A673 (cell line): ENCODE measurements at regions not wholly inside any gene's neighbourhood (a gene's known extent, or its start where the extent isn't known, plus 50 kb on each side); places are given as distances from the start of the nearest gene placed in this dataset.

Experiments used
- BruUV-seq: library from RNA; stranded (reverse); fragments of 400-500 nt; replicated peaks from 2 replicates; lab custom pipeline; 2021; lab: Mats Ljungman, UMichigan
- CTCF ChIA-PET: fragments of 300-600 bp; sonication (Branson Sonifier 250); formaldehyde crosslinking; loops from one replicate; lab custom pipeline; 2022; ENCODE audit warnings: antibody characterized with exemption; lab: Charles Lee
- POLR2A ChIA-PET: fragments of 300-600 bp; sonication (Branson Sonifier 250); formaldehyde crosslinking; loops from one replicate; lab custom pipeline; 2022; ENCODE audit warnings: antibody characterized with exemption; ENCODE audit not compliant: low non-redundant PET; lab: Charles Lee
- DNase-seq: peaks from one replicate; pipeline ENCODE4 v3.0.0-alpha.2; 2015; ENCODE audit warnings: low spot score
- H3K27ac ChIP-seq: fragments of 200-600 bp; sonication (generic); 2 replicates; pipeline ENCODE4 v1.5.1; 2016; ENCODE audit warnings: mixed run types, low read depth, mild to moderate bottlenecking, mixed read lengths, antibody characterized with exemption, low read length; ENCODE audit not compliant: poor library complexity, severe bottlenecking
- H3K27me3 ChIP-seq: fragments of 200-600 bp; sonication (generic); replicated peaks from 2 replicates; pipeline ENCODE4 v1.6.1; 2017; ENCODE audit warnings: mixed run types, low read depth, mild to moderate bottlenecking, mixed read lengths, antibody characterized with exemption, low read length; ENCODE audit not compliant: insufficient read depth, poor library complexity
- H3K36me3 ChIP-seq: fragments of 200-600 bp; sonication (generic); 2 replicates; pipeline ENCODE4 v1.6.1; 2016; ENCODE audit warnings: mixed run types, mild to moderate bottlenecking, mixed read lengths, antibody characterized with exemption, low read length; ENCODE audit not compliant: insufficient read depth, poor library complexity, severe bottlenecking
- H3K4me1 ChIP-seq: fragments of 200-600 bp; sonication (generic); 2 replicates; pipeline ENCODE4 v1.6.1; 2017; ENCODE audit warnings: mixed run types, mild to moderate bottlenecking, mixed read lengths, antibody characterized with exemption, low read length; ENCODE audit not compliant: insufficient read depth, poor library complexity, severe bottlenecking
- H3K4me3 ChIP-seq: fragments of 200-600 bp; sonication (generic); 2 replicates; pipeline ENCODE4 v1.5.1; 2016; ENCODE audit warnings: low read depth, mixed run types, mild to moderate bottlenecking, mixed read lengths, low read length; ENCODE audit not compliant: poor library complexity, severe bottlenecking
- H3K9me3 ChIP-seq: fragments of 200-600 bp; sonication (generic); 2 replicates; pipeline ENCODE4 v1.6.1; 2016; ENCODE audit warnings: mixed run types, low read depth, mild to moderate bottlenecking, mixed read lengths, antibody characterized with exemption, low read length; ENCODE audit not compliant: poor library complexity, severe bottlenecking
- EZH2 ChIP-seq: fragments of 200-600 bp; sonication (generic); IDR thresholded peaks from 2 replicates; pipeline ENCODE4 v1.6.1; 2017; ENCODE audit warnings: borderline replicate concordance, low read depth, mild to moderate bottlenecking, mixed read lengths, antibody characterized with exemption, low read length; ENCODE audit not compliant: poor library complexity, severe bottlenecking
- intact Hi-C: fragments of 100-400 bp; cut with micrococcal nuclease; formaldehyde crosslinking; loops from one replicate; pipeline ENCODE4 v1.10.0; 2022; ENCODE audit not compliant: unreplicated experiment
- TF ChIP-seq, protein P1 (sequence below): fragments of 300-800, 200-600 bp; sonication (generic); conservative IDR thresholded peaks from 2 replicates; pipeline ENCODE4 v1.5.1; 2017; ENCODE audit warnings: low read depth, mild to moderate bottlenecking, antibody characterized with exemption, low read length, moderate library complexity, mixed read lengths

DNA sequence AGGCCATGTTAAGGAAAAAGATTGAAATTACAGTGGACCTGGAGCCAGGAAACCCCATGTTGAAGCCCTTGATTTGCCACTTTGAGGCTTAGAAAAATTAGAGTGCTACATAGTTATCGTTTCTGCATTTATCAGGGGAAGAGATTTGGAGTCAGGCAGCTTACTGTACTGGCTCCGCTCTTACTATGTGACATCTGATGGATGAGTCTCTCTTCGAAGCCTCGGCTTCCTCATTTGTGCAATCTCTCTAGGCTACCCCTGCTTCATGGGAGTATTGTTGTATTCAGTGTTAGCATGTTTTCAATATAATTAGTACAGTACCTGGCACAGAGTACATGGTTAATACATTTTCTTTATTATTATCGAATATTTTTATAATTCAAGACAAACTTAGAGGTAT is 480.4 kb upstream of the USP24 start:
- POLR2A ChIA-PET, result no interaction called here

DNA sequence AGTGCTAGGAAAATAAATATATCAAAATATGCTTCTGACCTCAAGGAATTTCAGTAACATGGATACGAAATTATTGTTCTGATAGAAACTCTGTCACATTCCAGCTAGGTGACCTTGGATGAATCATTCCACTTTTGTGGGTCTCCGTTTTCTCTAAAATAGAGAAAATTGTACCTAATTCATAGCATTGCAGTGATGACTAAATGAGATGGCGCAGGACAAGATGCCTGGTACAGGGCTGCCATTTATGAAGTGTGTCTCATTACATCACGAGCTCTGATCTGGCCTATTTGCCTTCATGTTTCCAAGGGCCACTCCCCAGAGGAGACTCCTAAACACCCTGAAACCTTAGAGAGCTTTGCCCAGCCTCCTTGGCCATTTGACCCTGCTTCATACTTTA is 480.0 kb upstream of the USP24 start:
- intact Hi-C loops, result no loop called here
- no peaks in the 10 kb centered on the region for H3K36me3 ChIP-seq
- TF ChIP-seq, protein P1, sequence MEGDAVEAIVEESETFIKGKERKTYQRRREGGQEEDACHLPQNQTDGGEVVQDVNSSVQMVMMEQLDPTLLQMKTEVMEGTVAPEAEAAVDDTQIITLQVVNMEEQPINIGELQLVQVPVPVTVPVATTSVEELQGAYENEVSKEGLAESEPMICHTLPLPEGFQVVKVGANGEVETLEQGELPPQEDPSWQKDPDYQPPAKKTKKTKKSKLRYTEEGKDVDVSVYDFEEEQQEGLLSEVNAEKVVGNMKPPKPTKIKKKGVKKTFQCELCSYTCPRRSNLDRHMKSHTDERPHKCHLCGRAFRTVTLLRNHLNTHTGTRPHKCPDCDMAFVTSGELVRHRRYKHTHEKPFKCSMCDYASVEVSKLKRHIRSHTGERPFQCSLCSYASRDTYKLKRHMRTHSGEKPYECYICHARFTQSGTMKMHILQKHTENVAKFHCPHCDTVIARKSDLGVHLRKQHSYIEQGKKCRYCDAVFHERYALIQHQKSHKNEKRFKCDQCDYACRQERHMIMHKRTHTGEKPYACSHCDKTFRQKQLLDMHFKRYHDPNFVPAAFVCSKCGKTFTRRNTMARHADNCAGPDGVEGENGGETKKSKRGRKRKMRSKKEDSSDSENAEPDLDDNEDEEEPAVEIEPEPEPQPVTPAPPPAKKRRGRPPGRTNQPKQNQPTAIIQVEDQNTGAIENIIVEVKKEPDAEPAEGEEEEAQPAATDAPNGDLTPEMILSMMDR, result no peak
- TF ChIP-seq EZH2, result no peak
- no peaks in the 10 kb centered on the region for H3K4me1 ChIP-seq
- no peaks in the 10 kb centered on the region for H3K9me3 ChIP-seq
- H3K27me3 ChIP-seq, result no peaks in the 10 kb centered on the region
- DNase-seq, result no peak
- ChIA-PET CTCF (no interaction called here), POLR2A (no interaction called here)
- no peak overlapping the region for H3K4me3 ChIP-seq
- BruUV-seq, result no TSS peak
- H3K27ac ChIP-seq, result no peak overlapping the region

More for the DNA sequence above, 480.4 kb upstream of the USP24 start:
- Histone ChIP-seq H3K27me3 (no peaks in the 10 kb centered on the region), H3K9me3 (no peaks in the 10 kb centered on the region), H3K4me1 (no peaks in the 10 kb centered on the region), H3K36me3 (no peaks in the 10 kb centered on the region), H3K27ac (no peak overlapping the region), H3K4me3 (no peak overlapping the region)
- CTCF ChIA-PET, result no interaction called here
- no TSS peak for BruUV-seq
- no peak for DNase-seq
- no peak for TF ChIP-seq EZH2
- TF ChIP-seq, protein P1, result no peak
- intact Hi-C loops, result no loop called here

GRCh38 chr1:55694310-55694801 is 479.2 kb upstream of the USP24 start:
- TF ChIP-seq EZH2, result no peak
- TF ChIP-seq, protein P1, result no peak
- no peak overlapping the region for H3K27ac ChIP-seq
- no peaks in the 10 kb centered on the region for H3K36me3 ChIP-seq
- no TSS peak for BruUV-seq
- H3K4me3 ChIP-seq, result no peak overlapping the region
- DNase-seq, result no peak
- ChIA-PET POLR2A (no interaction called here), CTCF (no interaction called here)
- intact Hi-C loops, result no loop called here
- no peaks in the 10 kb centered on the region for H3K9me3 ChIP-seq
- H3K4me1 ChIP-seq, result no peaks in the 10 kb centered on the region
- no peaks in the 10 kb centered on the region for H3K27me3 ChIP-seq
